Astrocyte (in vitro differentiated cells and primary cell): ENCODE measurements at regions not wholly inside any gene's neighbourhood (a gene's known extent, or its start where the extent isn't known, plus 50 kb on each side); places are given as distances from the start of the nearest gene placed in this dataset.

Experiments used
- DNase-seq: peaks from one replicate; pipeline ENCODE4 v3.0.0-alpha.2; 2010; ENCODE audit warnings: low read depth
- FAIRE-seq: peaks from 2 replicates; lab custom pipeline; 2011; peaks lifted over from hg19 to GRCh38; lab: Jason Lieb, UNC
- H2AFZ ChIP-seq: 2 replicates; pipeline ENCODE4 v1.6.0; 2012; ENCODE audit warnings: low read depth, low read length, inconsistent platforms
- H3K27ac ChIP-seq: 2 replicates; pipeline ENCODE4 v1.5.1; 2011; ENCODE audit warnings: low read depth, low read length, inconsistent platforms
- H3K27me3 ChIP-seq: 2 replicates; pipeline ENCODE4 v1.6.0; 2011; ENCODE audit warnings: low read length, inconsistent platforms; ENCODE audit not compliant: insufficient read depth
- H3K36me3 ChIP-seq: 2 replicates; pipeline ENCODE4 v1.5.1; 2011; ENCODE audit warnings: low read length, inconsistent platforms; ENCODE audit not compliant: insufficient read depth
- H3K4me1 ChIP-seq: 2 replicates; pipeline ENCODE4 v1.5.1; 2011; ENCODE audit warnings: low read length, inconsistent platforms; ENCODE audit not compliant: insufficient read depth
- H3K4me2 ChIP-seq: 2 replicates; pipeline ENCODE4 v1.6.0; 2012; ENCODE audit warnings: low read length, inconsistent platforms
- H3K4me3 ChIP-seq: 2 replicates; pipeline ENCODE4 v1.5.1; 2011; ENCODE audit warnings: low read depth, mild to moderate bottlenecking, low read length, inconsistent platforms; ENCODE audit not compliant: insufficient read depth
- H3K79me2 ChIP-seq: 2 replicates; pipeline ENCODE4 v1.6.0; 2012; ENCODE audit warnings: mild to moderate bottlenecking, low read length, inconsistent platforms; ENCODE audit not compliant: insufficient read depth
- H3K9ac ChIP-seq: 2 replicates; pipeline ENCODE4 v1.6.0; 2012; ENCODE audit warnings: mild to moderate bottlenecking, low read length, inconsistent platforms
- H3K9me3 ChIP-seq: 2 replicates; pipeline ENCODE4 v1.5.1; 2012; ENCODE audit warnings: low read depth, mild to moderate bottlenecking, low read length, inconsistent platforms; ENCODE audit not compliant: insufficient read depth
- H4K20me1 ChIP-seq: 2 replicates; pipeline ENCODE4 v1.6.0; 2012; ENCODE audit warnings: low read length, inconsistent platforms; ENCODE audit not compliant: insufficient read depth
- H3K27ac Mint-ChIP-seq: one replicate; pipeline ENCODE4 v1.8.0; 2021; ENCODE audit warnings: mild to moderate bottlenecking, mixed read lengths; ENCODE audit not compliant: unreplicated experiment
- H3K27me3 Mint-ChIP-seq: one replicate; pipeline ENCODE4 v1.8.0; 2021; ENCODE audit warnings: low read depth, mixed read lengths; ENCODE audit not compliant: unreplicated experiment
- H3K36me3 Mint-ChIP-seq: one replicate; pipeline ENCODE4 v1.8.0; 2021; ENCODE audit warnings: low read depth, mixed read lengths; ENCODE audit not compliant: unreplicated experiment
- H3K4me1 Mint-ChIP-seq: one replicate; pipeline ENCODE4 v1.8.0; 2021; ENCODE audit warnings: low read depth, mixed read lengths; ENCODE audit not compliant: unreplicated experiment
- H3K4me3 Mint-ChIP-seq: one replicate; pipeline ENCODE4 v1.8.0; 2021; ENCODE audit warnings: mild to moderate bottlenecking, moderate library complexity, mixed read lengths; ENCODE audit not compliant: unreplicated experiment
- H3K9me3 Mint-ChIP-seq: one replicate; pipeline ENCODE4 v1.8.0; 2021; ENCODE audit warnings: mild to moderate bottlenecking, mixed read lengths; ENCODE audit not compliant: unreplicated experiment
- CTCF ChIP-seq: IDR thresholded peaks from 2 replicates; pipeline ENCODE4 v1.5.1; 2011; ENCODE audit warnings: low read depth, mild to moderate bottlenecking, inconsistent platforms, low read length, moderate library complexity; ENCODE audit not compliant: insufficient read depth
- EZH2 ChIP-seq: IDR thresholded peaks from 2 replicates; pipeline ENCODE4 v1.6.1; 2012; ENCODE audit warnings: mild to moderate bottlenecking, low read length, inconsistent platforms; ENCODE audit not compliant: insufficient read depth

DNA sequence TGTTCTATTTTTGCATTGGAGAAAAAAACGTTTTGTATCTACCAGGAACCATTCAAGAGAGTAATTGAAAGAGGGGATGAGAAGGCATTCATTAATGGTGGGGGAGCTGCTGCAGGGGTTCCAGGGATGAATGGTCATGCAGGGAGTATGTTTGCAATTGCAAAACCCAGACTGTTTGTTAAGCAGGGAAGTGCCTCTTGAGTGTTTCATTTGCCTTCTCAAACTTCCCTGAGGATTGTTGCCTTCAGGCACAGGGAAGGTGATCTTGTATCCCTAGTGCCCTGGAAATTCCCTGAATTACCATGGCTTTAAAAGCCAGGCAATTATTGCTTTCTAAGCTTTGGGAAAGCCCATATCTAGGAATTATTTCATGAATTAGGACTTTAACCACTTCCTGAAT lies 172.7 kb upstream of the NLGN4Y start:
- Histone ChIP-seq H2AFZ (no peak overlapping the region), H3K4me2 (no peak overlapping the region), H3K27ac (no peak overlapping the region), H3K36me3 (no peaks in the 10 kb centered on the region), H4K20me1 (no peaks in the 10 kb centered on the region), H3K4me3 (no peak overlapping the region), H3K4me1 (no peaks in the 10 kb centered on the region), H3K9me3 (no peaks in the 10 kb centered on the region), H3K27me3 (no peaks in the 10 kb centered on the region), H3K9ac (no peak overlapping the region), H3K79me2 (no peaks in the 10 kb centered on the region)
- peaks cover 7% of the 10 kb centered on the region for H3K4me1 Mint-ChIP-seq
- no peaks in the 10 kb centered on the region for H3K27me3 Mint-ChIP-seq
- no peak overlapping the region for H3K4me3 Mint-ChIP-seq
- no peak for DNase-seq
- FAIRE-seq: no peak
- no peak for TF ChIP-seq EZH2
- TF ChIP-seq CTCF: no peak
- H3K36me3 Mint-ChIP-seq: no peaks in the 10 kb centered on the region
- no peak overlapping the region for H3K27ac Mint-ChIP-seq
- peaks cover 4% of the 10 kb centered on the region for H3K9me3 Mint-ChIP-seq

GRCh38 chrY:14356154-14356553 lies 168.2 kb upstream of the NLGN4Y start:
- Mint-ChIP-seq H3K27me3 (peaks cover 2% of the 10 kb centered on the region), H3K4me1 (peaks cover 7% of the 10 kb centered on the region)
- FAIRE-seq: no peak

DNA sequence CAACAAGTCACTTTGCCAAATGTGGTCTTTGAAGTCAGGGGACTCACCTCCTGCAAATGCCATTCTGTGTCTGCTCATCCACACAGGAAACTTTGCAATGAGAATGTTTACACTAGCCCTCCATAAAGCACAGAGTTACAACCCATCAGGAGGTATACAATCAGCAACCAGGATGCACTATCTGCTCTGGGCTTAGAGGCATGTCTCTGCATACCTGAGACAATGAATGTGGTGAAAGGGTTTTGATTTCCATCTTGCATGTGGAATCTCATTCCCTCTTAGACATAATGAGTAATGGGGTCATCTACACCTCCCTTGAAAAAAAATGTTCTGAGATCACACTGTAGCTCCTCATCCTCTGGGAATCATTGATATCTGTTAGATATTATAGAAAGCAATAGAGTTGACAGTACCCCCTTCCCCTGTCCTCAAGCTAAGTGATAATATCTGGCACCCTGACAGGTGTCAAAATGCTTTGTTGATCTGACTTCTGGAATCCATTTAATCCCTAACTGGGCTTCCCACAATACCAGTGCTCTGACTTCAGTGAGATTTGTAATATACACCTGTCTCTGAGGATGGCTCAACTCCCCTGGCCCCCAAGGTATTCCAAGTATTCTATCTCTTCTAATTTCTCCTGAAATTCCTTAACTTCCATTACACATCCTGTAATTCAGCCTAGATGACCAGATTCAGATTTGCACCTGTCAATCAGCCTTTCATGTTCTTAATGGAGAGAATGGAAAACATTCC lies 163.4 kb upstream of the NLGN4Y start:
- H3K9ac ChIP-seq: no peak overlapping the region
- no peaks in the 10 kb centered on the region for H3K36me3 ChIP-seq
- no peaks in the 10 kb centered on the region for H4K20me1 ChIP-seq
- H3K9me3 Mint-ChIP-seq: peaks cover 13% of the 10 kb centered on the region
- H2AFZ ChIP-seq: no peak overlapping the region
- no peak overlapping the region for H3K4me2 ChIP-seq
- peaks cover 2% of the 10 kb centered on the region for H3K27me3 Mint-ChIP-seq
- no peak overlapping the region for H3K27ac ChIP-seq
- no peak overlapping the region for H3K4me3 Mint-ChIP-seq
- no peak overlapping the region for H3K27ac Mint-ChIP-seq
- no peaks in the 10 kb centered on the region for H3K9me3 ChIP-seq
- no peaks in the 10 kb centered on the region for H3K4me1 ChIP-seq
- no peaks in the 10 kb centered on the region for H3K36me3 Mint-ChIP-seq
- FAIRE-seq: no peak
- peaks cover 9% of the 10 kb centered on the region for H3K4me1 Mint-ChIP-seq
- H3K79me2 ChIP-seq: no peaks in the 10 kb centered on the region
- no peaks in the 10 kb centered on the region for H3K27me3 ChIP-seq
- DNase-seq: no peak
- no peak overlapping the region for H3K4me3 ChIP-seq
- TF ChIP-seq EZH2 (no peak), CTCF (no peak)

More at GRCh38 chrY:14356154-14356553, 168.2 kb upstream of the NLGN4Y start:
- TF ChIP-seq EZH2: no peak
- no peak overlapping the region for H3K9ac ChIP-seq
- H3K79me2 ChIP-seq: no peaks in the 10 kb centered on the region
- H3K9me3 ChIP-seq: no peaks in the 10 kb centered on the region
- H3K4me3 ChIP-seq: no peak overlapping the region
- H3K36me3 Mint-ChIP-seq: no peaks in the 10 kb centered on the region
- no peak overlapping the region for H3K27ac Mint-ChIP-seq
- no peaks in the 10 kb centered on the region for H3K4me1 ChIP-seq
- H3K4me2 ChIP-seq: no peak overlapping the region
- H3K27ac ChIP-seq: no peak overlapping the region
- no peaks in the 10 kb centered on the region for H4K20me1 ChIP-seq
- no peaks in the 10 kb centered on the region for H3K27me3 ChIP-seq
- peaks cover 12% of the 10 kb centered on the region for H3K9me3 Mint-ChIP-seq
- H2AFZ ChIP-seq: no peak overlapping the region
- no peak overlapping the region for H3K4me3 Mint-ChIP-seq
- H3K36me3 ChIP-seq: no peaks in the 10 kb centered on the region
- no peak for DNase-seq
